Mesendoderm (in vitro differentiated cells): ENCODE measurements at regions not wholly inside any gene's neighbourhood (a gene's known extent, or its start where the extent isn't known, plus 50 kb on each side); places are given as distances from the start of the nearest gene placed in this dataset.
"Not testable (repeated sequence)": the region's sequence is repeated elsewhere in the genome, so short reads cannot be mapped to it uniquely, and the experiment has no call there.

Experiments
- DNase-seq: peaks from one replicate; pipeline ENCODE4 v3.0.0; 2013
- H2AK5ac ChIP-seq: 2 replicates; pipeline ENCODE4 v1.6.1; 2013; ENCODE audit warnings: low read length, inconsistent platforms
- H2BK120ac ChIP-seq: 2 replicates; pipeline ENCODE4 v1.6.1; 2013; ENCODE audit warnings: low read depth, mild to moderate bottlenecking, low read length, moderate library complexity, mixed read lengths
- H2BK15ac ChIP-seq: replicated peaks from 2 replicates; pipeline ENCODE4 v1.6.1; 2013; ENCODE audit warnings: low read depth, mild to moderate bottlenecking, moderate library complexity
- H2BK5ac ChIP-seq: 2 replicates; pipeline ENCODE4 v1.6.1; 2013; ENCODE audit warnings: low read length, inconsistent platforms
- H3K18ac ChIP-seq: 2 replicates; pipeline ENCODE4 v1.6.1; 2013; ENCODE audit warnings: mild to moderate bottlenecking, low read length, mixed read lengths
- H3K23ac ChIP-seq: one replicate; pipeline ENCODE4 v1.6.1; 2013; ENCODE audit warnings: low read length
- H3K27ac ChIP-seq: 2 replicates; pipeline ENCODE4 v1.5.1; 2013; ENCODE audit warnings: low read depth, mild to moderate bottlenecking, inconsistent platforms, low read length, moderate library complexity
- H3K27me3 ChIP-seq: 2 replicates; pipeline ENCODE4 v1.6.1; 2013; ENCODE audit warnings: low read length, control low read depth, mild to moderate bottlenecking, inconsistent platforms; ENCODE audit not compliant: insufficient read depth, poor library complexity
- H3K36me3 ChIP-seq: 2 replicates; pipeline ENCODE4 v1.6.1; 2013; ENCODE audit warnings: low read length, inconsistent platforms; ENCODE audit not compliant: control insufficient read depth, insufficient read depth
- H3K4ac ChIP-seq: one replicate; pipeline ENCODE4 v1.6.1; 2013; ENCODE audit warnings: low read depth, mild to moderate bottlenecking, low read length, moderate library complexity
- H3K4me1 ChIP-seq: 2 replicates; pipeline ENCODE4 v1.6.1; 2013; ENCODE audit warnings: low read depth, low read length, inconsistent platforms; ENCODE audit not compliant: control insufficient read depth
- H3K4me2 ChIP-seq: 2 replicates; pipeline ENCODE4 v1.6.1; 2013; ENCODE audit warnings: low read length
- H3K4me3 ChIP-seq: 2 replicates; pipeline ENCODE4 v1.5.1; 2013; ENCODE audit warnings: mild to moderate bottlenecking, low read length
- H3K56ac ChIP-seq: one replicate; pipeline ENCODE4 v1.6.1; 2013; ENCODE audit warnings: low read length
- H3K79me1 ChIP-seq: 2 replicates; pipeline ENCODE4 v1.6.1; 2013; ENCODE audit warnings: low read length, inconsistent platforms
- H3K79me2 ChIP-seq: 2 replicates; pipeline ENCODE4 v1.6.1; 2013; ENCODE audit warnings: mild to moderate bottlenecking, low read length; ENCODE audit not compliant: control insufficient read depth, insufficient read depth
- H3K9ac ChIP-seq: 2 replicates; pipeline ENCODE4 v1.6.1; 2013; ENCODE audit warnings: low read length, inconsistent platforms
- H4K5ac ChIP-seq: one replicate; pipeline ENCODE4 v1.6.1; 2013; ENCODE audit warnings: low read length
- H4K8ac ChIP-seq: one replicate; pipeline ENCODE4 v1.6.1; 2013; ENCODE audit warnings: low read depth, mild to moderate bottlenecking, control low read depth, low read length, moderate library complexity
- WGBS: extraction: QIAGEN DNeasy Blood & Tissue Kit; methylation state at CpG from one replicate; pipeline ENCODE4 v1.1.7; 2013; ENCODE audit warnings: low lambda C conversion rate, missing lambda C conversion rate; ENCODE audit not compliant: insufficient coverage; ENCODE audit errors: extremely low coverage; 5-methylcytosine and 5-hydroxymethylcytosine counted together

- not testable (repeated sequence) for H2BK5ac ChIP-seq, H2BK15ac ChIP-seq, H2BK120ac ChIP-seq, H3K4me1 ChIP-seq, H3K79me2 ChIP-seq, H3K27me3 ChIP-seq, H4K8ac ChIP-seq, H3K18ac ChIP-seq, H3K36me3 ChIP-seq, DNase-seq, H3K4ac ChIP-seq, H4K5ac ChIP-seq, H3K79me1 ChIP-seq, H3K27ac ChIP-seq, H3K4me3 ChIP-seq, H3K23ac ChIP-seq, H3K56ac ChIP-seq, H3K9ac ChIP-seq, H2AK5ac ChIP-seq, H3K4me2 ChIP-seq
- no CpG with 5 or more reads among the region's 2 CpGs for WGBS
Measured at GRCh38 chr1:223913715-223914114, 68.0 kb upstream of the TP53BP2 start.

GRCh38 chr1:223907943-223908587 lies 62.3 kb upstream of the TP53BP2 start:
- WGBS, result no CpG with 5 or more reads among the region's 4 CpGs
- not testable (repeated sequence) for H4K8ac ChIP-seq, H3K56ac ChIP-seq, H3K79me1 ChIP-seq, H3K4me1 ChIP-seq, H3K36me3 ChIP-seq, H3K27ac ChIP-seq, H3K18ac ChIP-seq, H2AK5ac ChIP-seq, H3K4ac ChIP-seq, H2BK5ac ChIP-seq, H3K9ac ChIP-seq, DNase-seq, H4K5ac ChIP-seq, H2BK120ac ChIP-seq, H3K4me3 ChIP-seq, H3K79me2 ChIP-seq, H3K4me2 ChIP-seq, H3K23ac ChIP-seq, H3K27me3 ChIP-seq, H2BK15ac ChIP-seq

GRCh38 chr1:223903221-223903620 lies 57.5 kb upstream of the TP53BP2 start:
- not testable (repeated sequence) for H3K79me1 ChIP-seq, H3K36me3 ChIP-seq, H3K18ac ChIP-seq, H3K4me1 ChIP-seq, DNase-seq, H4K8ac ChIP-seq, H3K4ac ChIP-seq, H2BK120ac ChIP-seq, H3K23ac ChIP-seq, H3K27ac ChIP-seq, H4K5ac ChIP-seq, H2BK15ac ChIP-seq, H3K4me2 ChIP-seq, H3K79me2 ChIP-seq, H3K4me3 ChIP-seq, H3K27me3 ChIP-seq, H3K9ac ChIP-seq, H3K56ac ChIP-seq, H2BK5ac ChIP-seq, H2AK5ac ChIP-seq
- WGBS, result no CpG with 5 or more reads among the region's 1 CpG

- not testable (repeated sequence) for H3K23ac ChIP-seq, H3K9ac ChIP-seq, H2BK120ac ChIP-seq, DNase-seq, H3K27ac ChIP-seq, H2BK5ac ChIP-seq, H3K4ac ChIP-seq, H2AK5ac ChIP-seq, H3K36me3 ChIP-seq, H3K4me3 ChIP-seq, H2BK15ac ChIP-seq, H4K8ac ChIP-seq, H3K79me1 ChIP-seq, H3K4me1 ChIP-seq, H3K18ac ChIP-seq, H4K5ac ChIP-seq, H3K56ac ChIP-seq, H3K27me3 ChIP-seq, H3K79me2 ChIP-seq, H3K4me2 ChIP-seq
- WGBS, result no CpG with 5 or more reads among the region's 6 CpGs
Measured at GRCh38 chr1:223899775-223900174, 54.0 kb upstream of the TP53BP2 start.

- H2BK15ac ChIP-seq, H3K4me1 ChIP-seq, H3K56ac ChIP-seq, H2AK5ac ChIP-seq, H3K23ac ChIP-seq, H3K4me3 ChIP-seq, H4K8ac ChIP-seq, H3K27me3 ChIP-seq, H4K5ac ChIP-seq, H3K4ac ChIP-seq, DNase-seq, H3K4me2 ChIP-seq, H3K9ac ChIP-seq, H3K18ac ChIP-seq, H3K79me2 ChIP-seq, H3K36me3 ChIP-seq, H2BK120ac ChIP-seq, H3K27ac ChIP-seq, H2BK5ac ChIP-seq, H3K79me1 ChIP-seq: not testable (repeated sequence)
- WGBS, result no CpG with 5 or more reads among the region's 4 CpGs
Measured at GRCh38 chr1:223897097-223897496, 51.4 kb upstream of the TP53BP2 start.

GRCh38 chr1:223895950-223896349 lies 50.2 kb upstream of the TP53BP2 start:
- not testable (repeated sequence) for H3K79me1 ChIP-seq, H3K23ac ChIP-seq, H3K4me2 ChIP-seq, DNase-seq, H2BK15ac ChIP-seq, H3K36me3 ChIP-seq, H3K27ac ChIP-seq, H2AK5ac ChIP-seq, H4K5ac ChIP-seq, H3K9ac ChIP-seq, H3K4me1 ChIP-seq, H3K56ac ChIP-seq, H3K27me3 ChIP-seq, H3K4me3 ChIP-seq, H4K8ac ChIP-seq, H3K4ac ChIP-seq, H2BK5ac ChIP-seq, H3K79me2 ChIP-seq, H2BK120ac ChIP-seq, H3K18ac ChIP-seq
- no CpG with 5 or more reads among the region's 7 CpGs for WGBS
